ENCODE measurements at regions not wholly inside any gene's neighbourhood (a gene's known extent, or its start where the extent isn't known, plus 50 kb on each side); places are given as distances from the start of the nearest gene placed in this dataset.

DNA sequence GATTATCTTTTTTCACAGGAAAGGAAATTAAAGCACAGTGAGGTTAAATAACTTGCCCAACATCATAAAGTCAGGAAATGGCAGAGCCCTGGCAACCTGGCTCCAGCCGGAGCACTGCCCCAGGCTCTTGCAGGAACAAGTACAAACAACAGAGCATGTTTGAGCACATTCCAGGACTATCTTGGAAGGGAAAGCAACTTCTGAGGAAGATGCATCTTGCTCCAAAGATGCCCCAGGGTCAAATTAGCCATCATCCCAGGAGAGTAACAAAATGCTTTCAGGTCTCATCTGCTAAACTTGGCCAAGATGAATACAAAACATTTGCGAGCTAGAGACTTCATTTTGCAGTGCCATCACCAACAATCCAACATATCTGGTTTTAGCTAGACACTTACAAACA, 162.4 kb upstream of the LRRN1 start:
- H3K27me3 ChIP-seq = no peaks in the 10 kb centered on the region
- no peaks in the 10 kb centered on the region for H4K20me1 ChIP-seq
- no peak for TF ChIP-seq Cebpa-rat (IDR thresholded peaks at IDR 0.05)
- H3K9ac ChIP-seq = no peak overlapping the region
- no peaks in the 10 kb centered on the region for H3K9me3 ChIP-seq (replicated peaks in 1 of 11)
- H3K4me2 ChIP-seq = no peak overlapping the region
- no peak overlapping the region for H3K4me3 ChIP-seq
- H3K4me1 ChIP-seq = peaks cover 0 to 22% (median 10%) of the 10 kb centered on the region in 10 experiments; a peak in 13 of 20 replicates
- H3K27ac ChIP-seq = no peak overlapping the region
- H3K36me3 ChIP-seq = no peaks in the 10 kb centered on the region

GRCh38 chr3:3635109-3635508, 164.1 kb upstream of the LRRN1 start:
- H3K27me3 ChIP-seq = no peaks in the 10 kb centered on the region
- H3K36me3 ChIP-seq = no peaks in the 10 kb centered on the region
- no peak overlapping the region for H3K27ac ChIP-seq
- no peak for TF ChIP-seq Cebpa-rat (IDR thresholded peaks at IDR 0.05)
- no peak overlapping the region for H3K4me3 ChIP-seq
- peaks cover 0 to 36% (median 10%) of the 10 kb centered on the region in 10 experiments; a peak in 13 of 20 replicates for H3K4me1 ChIP-seq
- no peaks in the 10 kb centered on the region for H4K20me1 ChIP-seq
- no peak overlapping the region for H3K4me2 ChIP-seq
- H3K9ac ChIP-seq = no peak overlapping the region
- H3K9me3 ChIP-seq (replicated peaks in 1 of 11) = no peaks in the 10 kb centered on the region

- H4K20me1 ChIP-seq = no peaks in the 10 kb centered on the region
- no peaks in the 10 kb centered on the region for H3K36me3 ChIP-seq
- no peaks in the 10 kb centered on the region for H3K9me3 ChIP-seq (replicated peaks in 1 of 11)
- H3K4me3 ChIP-seq = no peak overlapping the region
- H3K27me3 ChIP-seq = no peaks in the 10 kb centered on the region
- H3K27ac ChIP-seq = no peak overlapping the region
- TF ChIP-seq Cebpa-rat (IDR thresholded peaks at IDR 0.05) = no peak
- no peak overlapping the region for H3K4me2 ChIP-seq
- peaks cover 0 to 40% (median 10%) of the 10 kb centered on the region in 10 experiments; a peak in 13 of 20 replicates for H3K4me1 ChIP-seq
- H3K9ac ChIP-seq = no peak overlapping the region
These were observed 164.9 kb upstream of the LRRN1 start for GRCh38 chr3:3634326-3634725.

- peaks cover 0 to 40% (median 10%) of the 10 kb centered on the region in 10 experiments; a peak in 13 of 20 replicates for H3K4me1 ChIP-seq
- no peaks in the 10 kb centered on the region for H3K36me3 ChIP-seq
- peak overlapping the region in 4 of 11 experiments; percentile 54 to 74 (median 70); a peak in 6 of 22 replicates for H3K4me2 ChIP-seq
- H3K27me3 ChIP-seq = no peaks in the 10 kb centered on the region
- H3K4me3 ChIP-seq = no peak overlapping the region
- TF ChIP-seq Cebpa-rat (IDR thresholded peaks at IDR 0.05) = no peak
- H3K9ac ChIP-seq = no peak overlapping the region
- no peaks in the 10 kb centered on the region for H3K9me3 ChIP-seq (replicated peaks in 1 of 11)
- no peaks in the 10 kb centered on the region for H4K20me1 ChIP-seq
- peak overlapping the region in 2 of 11 experiments; percentile 43 to 61; a peak in 4 of 22 replicates for H3K27ac ChIP-seq
These were observed 165.5 kb upstream of the LRRN1 start for GRCh38 chr3:3633761-3634160.

- no peaks in the 10 kb centered on the region for H3K27me3 ChIP-seq
- no peak overlapping the region for H3K4me3 ChIP-seq
- no peaks in the 10 kb centered on the region for H3K36me3 ChIP-seq
- peak overlapping the region in 7 of 11 experiments; percentile 35 to 74 (median 56); a peak in 14 of 22 replicates for H3K4me2 ChIP-seq
- H3K27ac ChIP-seq = peak overlapping the region in 7 of 11 experiments; percentile 14 to 62 (median 43); a peak in 10 of 22 replicates
- H3K9me3 ChIP-seq (replicated peaks in 1 of 11) = no peaks in the 10 kb centered on the region
- no peak overlapping the region for H3K9ac ChIP-seq
- H4K20me1 ChIP-seq = no peaks in the 10 kb centered on the region
- no peak for TF ChIP-seq Cebpa-rat (IDR thresholded peaks at IDR 0.05)
- peaks cover 0 to 40% (median 10%) of the 10 kb centered on the region in 10 experiments; a peak in 13 of 20 replicates for H3K4me1 ChIP-seq
These were observed 166.8 kb upstream of the LRRN1 start for GRCh38 chr3:3632449-3632848.

DNA sequence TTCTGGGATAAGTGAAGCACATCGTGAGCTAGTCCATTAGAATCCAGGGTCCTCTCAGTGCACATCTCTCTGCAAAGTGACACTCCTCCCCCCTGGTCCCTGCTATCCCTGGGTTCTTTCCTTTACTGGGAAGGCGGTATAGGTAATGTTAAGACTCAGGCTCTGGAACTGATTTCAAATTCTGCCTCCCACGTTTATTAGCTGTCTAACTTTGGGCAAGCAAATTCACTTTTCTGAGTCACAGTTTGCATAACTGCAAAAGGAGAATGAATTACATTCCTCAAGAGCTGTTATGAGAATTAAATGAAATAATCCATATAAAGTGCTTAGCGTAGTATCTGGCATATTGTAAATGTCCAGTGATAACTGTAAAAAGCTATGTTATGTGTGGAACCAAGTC, 168.1 kb upstream of the LRRN1 start:
- Histone ChIP-seq H3K9ac (no peak overlapping the region), H4K20me1 (no peaks in the 10 kb centered on the region), H3K4me1 (peaks cover 0 to 40% (median 10%) of the 10 kb centered on the region in 10 experiments; a peak in 13 of 20 replicates), H3K4me2 (no peak overlapping the region), H3K27me3 (no peaks in the 10 kb centered on the region), H3K27ac (peak overlapping the region in 4 of 11 experiments; percentile 7 to 52 (median 43); a peak in 4 of 22 replicates), H3K9me3 (replicated peaks in 1 of 11) (no peaks in the 10 kb centered on the region), H3K36me3 (no peaks in the 10 kb centered on the region), H3K4me3 (no peak overlapping the region)
- no peak for TF ChIP-seq Cebpa-rat (IDR thresholded peaks at IDR 0.05)

DNA sequence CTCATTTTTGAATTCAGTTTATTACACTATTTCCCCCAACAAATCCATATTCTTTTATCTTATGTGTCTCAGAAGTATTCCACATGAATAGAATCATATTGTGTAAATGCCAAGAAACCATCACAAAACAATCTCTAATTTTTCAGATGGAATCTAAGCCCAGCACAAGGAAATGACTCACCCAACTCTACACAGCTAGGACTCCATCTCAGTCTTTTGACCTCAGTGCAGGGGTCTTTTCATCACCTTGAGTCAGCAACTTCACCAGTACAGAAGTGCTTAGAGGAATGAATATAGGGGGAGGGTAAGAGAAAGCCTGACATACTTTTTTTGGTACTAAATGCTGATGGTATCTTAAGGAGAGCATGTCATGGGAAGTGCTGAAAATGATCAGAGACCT, 169.3 kb upstream of the LRRN1 start:
- Histone ChIP-seq H3K27ac (no peak overlapping the region), H3K4me2 (peak overlapping the region in 3 of 11 experiments; percentile 9 to 46 (median 36); a peak in 4 of 22 replicates), H3K36me3 (no peaks in the 10 kb centered on the region), H3K9ac (no peak overlapping the region), H4K20me1 (no peaks in the 10 kb centered on the region), H3K9me3 (replicated peaks in 1 of 11) (no peaks in the 10 kb centered on the region), H3K27me3 (no peaks in the 10 kb centered on the region), H3K4me1 (peaks cover 0 to 40% (median 10%) of the 10 kb centered on the region in 10 experiments; a peak in 13 of 20 replicates), H3K4me3 (no peak overlapping the region)
- TF ChIP-seq Cebpa-rat (IDR thresholded peaks at IDR 0.05) = no peak

GRCh38 chr3:3628676-3629328, 170.4 kb upstream of the LRRN1 start:
- Histone ChIP-seq H3K27ac (no peak overlapping the region), H3K9me3 (replicated peaks in 1 of 11) (no peaks in the 10 kb centered on the region), H3K4me1 (peaks cover 0 to 39% (median 10%) of the 10 kb centered on the region in 10 experiments; a peak in 13 of 20 replicates), H3K36me3 (no peaks in the 10 kb centered on the region), H3K4me2 (no peak overlapping the region), H4K20me1 (no peaks in the 10 kb centered on the region), H3K27me3 (no peaks in the 10 kb centered on the region), H3K9ac (no peak overlapping the region), H3K4me3 (no peak overlapping the region)
- no peak for TF ChIP-seq Cebpa-rat (IDR thresholded peaks at IDR 0.05)

DNA sequence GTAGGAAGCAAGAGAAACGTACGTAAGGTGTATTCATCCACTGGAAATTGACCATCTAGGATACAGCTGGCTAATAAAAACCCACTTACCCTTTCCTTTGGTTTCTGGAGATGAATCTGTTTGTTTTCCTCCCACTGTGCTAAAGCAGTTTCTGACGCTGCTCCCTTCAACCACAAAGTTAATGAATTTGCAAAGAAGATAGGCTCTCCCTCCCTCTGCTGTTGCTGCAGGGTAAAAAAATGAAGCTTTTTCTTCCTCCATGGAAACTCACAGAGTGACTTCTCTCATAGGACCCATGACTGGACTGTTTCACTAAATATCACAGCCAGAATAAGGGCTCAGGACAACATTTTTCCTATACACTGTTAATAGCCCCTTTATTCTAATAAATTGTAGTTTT, 172.1 kb upstream of the LRRN1 start:
- Histone ChIP-seq H3K9me3 (replicated peaks in 1 of 11) (peaks cover 0 to 8% (median 0%) of the 10 kb centered on the region in 11 experiments; a peak in 2 of 22 replicates), H3K4me2 (no peak overlapping the region), H3K27ac (no peak overlapping the region), H3K36me3 (no peaks in the 10 kb centered on the region), H4K20me1 (no peaks in the 10 kb centered on the region), H3K4me3 (no peak overlapping the region), H3K27me3 (peaks cover 0 to 4% (median 0%) of the 10 kb centered on the region in 11 experiments; a peak in 1 of 22 replicates), H3K9ac (no peak overlapping the region), H3K4me1 (peaks cover 0 to 22% (median 2%) of the 10 kb centered on the region in 10 experiments; a peak in 8 of 20 replicates)
- no peak for TF ChIP-seq Cebpa-rat (IDR thresholded peaks at IDR 0.05)
